ENCODE measurements at regions not wholly inside any gene's neighbourhood (a gene's known extent, or its start where the extent isn't known, plus 50 kb on each side); places are given as distances from the start of the nearest gene placed in this dataset.
"Not testable (repeated sequence)": the region's sequence is repeated elsewhere in the genome, so short reads cannot be mapped to it uniquely, and the experiment has no call there.

DNA sequence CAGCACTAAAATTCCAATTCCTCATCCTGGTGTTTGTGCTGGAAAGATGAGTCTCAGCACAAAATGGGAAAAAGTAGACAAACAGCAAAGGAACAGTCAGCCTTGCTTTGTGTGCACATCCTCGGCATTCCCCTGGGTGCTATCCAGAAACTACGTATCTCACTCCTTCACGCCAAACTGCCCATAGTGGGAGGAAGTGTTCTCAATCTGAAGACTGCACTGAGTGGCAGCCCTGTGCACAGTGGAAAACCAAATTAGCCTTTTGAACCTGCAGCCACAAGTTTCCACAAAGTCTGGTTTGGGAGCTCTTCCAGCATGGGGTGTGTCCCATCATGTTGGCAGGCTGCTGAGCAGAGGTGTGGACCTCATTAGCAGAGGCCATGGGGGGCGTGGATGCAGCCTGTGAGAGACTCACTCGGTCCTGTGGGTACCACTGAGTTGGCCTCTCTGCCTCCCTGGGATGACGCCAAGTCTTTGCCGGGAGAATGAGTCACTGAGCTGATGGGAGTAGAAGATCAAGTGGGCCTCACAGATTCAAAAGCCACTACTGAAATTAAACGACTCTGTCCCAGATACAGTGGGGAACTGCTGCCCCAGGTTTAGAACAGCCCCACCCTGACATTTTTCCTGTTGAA, 89.0 kb downstream of the ATP6V0E2 start:
- TF ChIP-seq, protein P1, sequence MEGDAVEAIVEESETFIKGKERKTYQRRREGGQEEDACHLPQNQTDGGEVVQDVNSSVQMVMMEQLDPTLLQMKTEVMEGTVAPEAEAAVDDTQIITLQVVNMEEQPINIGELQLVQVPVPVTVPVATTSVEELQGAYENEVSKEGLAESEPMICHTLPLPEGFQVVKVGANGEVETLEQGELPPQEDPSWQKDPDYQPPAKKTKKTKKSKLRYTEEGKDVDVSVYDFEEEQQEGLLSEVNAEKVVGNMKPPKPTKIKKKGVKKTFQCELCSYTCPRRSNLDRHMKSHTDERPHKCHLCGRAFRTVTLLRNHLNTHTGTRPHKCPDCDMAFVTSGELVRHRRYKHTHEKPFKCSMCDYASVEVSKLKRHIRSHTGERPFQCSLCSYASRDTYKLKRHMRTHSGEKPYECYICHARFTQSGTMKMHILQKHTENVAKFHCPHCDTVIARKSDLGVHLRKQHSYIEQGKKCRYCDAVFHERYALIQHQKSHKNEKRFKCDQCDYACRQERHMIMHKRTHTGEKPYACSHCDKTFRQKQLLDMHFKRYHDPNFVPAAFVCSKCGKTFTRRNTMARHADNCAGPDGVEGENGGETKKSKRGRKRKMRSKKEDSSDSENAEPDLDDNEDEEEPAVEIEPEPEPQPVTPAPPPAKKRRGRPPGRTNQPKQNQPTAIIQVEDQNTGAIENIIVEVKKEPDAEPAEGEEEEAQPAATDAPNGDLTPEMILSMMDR (IDR thresholded peaks at IDR 0.05), result not testable (repeated sequence)
- TF ChIP-seq POLR2A (IDR thresholded peaks at IDR 0.05), result not testable (repeated sequence)
